Endometrium (tissue), 2 donors: ENCODE measurements at regions not wholly inside any gene's neighbourhood (a gene's known extent, or its start where the extent isn't known, plus 50 kb on each side); places are given as distances from the start of the nearest gene placed in this dataset.
"Not testable (repeated sequence)": the region's sequence is repeated elsewhere in the genome, so short reads cannot be mapped to it uniquely, and the experiment has no call there.

ENCODE experiments used
- FAIRE-seq: peaks from 2 replicates; lab custom pipeline; 2012; peaks lifted over from hg19 to GRCh38; lab: Jason Lieb, UNC
- donor health status: control.
- donor health status: control.

DNA sequence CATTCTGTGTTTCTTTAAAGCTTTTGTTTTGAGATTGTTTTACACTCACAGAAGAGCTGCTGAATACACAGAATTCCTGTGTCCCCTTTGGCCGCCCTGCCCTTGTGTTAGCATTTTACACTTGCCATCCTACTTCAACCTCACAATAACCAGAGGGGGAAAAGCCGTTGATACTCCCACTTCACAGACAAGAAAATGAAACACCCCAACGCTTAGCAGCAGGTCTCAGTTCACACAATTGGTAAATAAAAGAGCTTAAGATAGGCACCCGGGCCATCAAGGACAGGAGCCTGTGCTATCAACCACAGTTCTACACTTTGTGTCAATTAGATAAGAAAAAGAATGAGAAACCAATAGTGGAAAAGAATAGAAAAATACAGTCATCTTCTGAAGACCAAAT lies 178.0 kb downstream of the SYK start:
- FAIRE-seq, result no peak

DNA sequence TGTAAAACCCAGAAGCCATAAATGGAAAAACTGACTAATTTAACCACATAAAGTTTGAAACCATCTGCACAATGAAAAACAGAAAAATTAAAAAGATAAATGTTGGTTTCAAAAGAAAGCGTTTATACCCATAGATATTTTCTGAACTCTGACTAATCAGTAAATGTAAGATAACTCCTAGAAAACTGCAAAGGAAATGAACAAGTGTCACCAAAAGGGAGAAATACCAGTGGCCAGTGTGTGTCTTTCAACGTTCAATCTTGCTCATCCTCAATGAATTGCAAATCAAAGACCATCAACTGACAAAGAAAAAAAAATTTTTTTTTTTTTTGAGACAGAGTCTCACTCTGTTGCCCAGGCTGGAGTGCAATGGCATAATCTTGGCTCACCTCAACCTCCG lies 180.1 kb downstream of the SYK start:
- no peak for FAIRE-seq

DNA sequence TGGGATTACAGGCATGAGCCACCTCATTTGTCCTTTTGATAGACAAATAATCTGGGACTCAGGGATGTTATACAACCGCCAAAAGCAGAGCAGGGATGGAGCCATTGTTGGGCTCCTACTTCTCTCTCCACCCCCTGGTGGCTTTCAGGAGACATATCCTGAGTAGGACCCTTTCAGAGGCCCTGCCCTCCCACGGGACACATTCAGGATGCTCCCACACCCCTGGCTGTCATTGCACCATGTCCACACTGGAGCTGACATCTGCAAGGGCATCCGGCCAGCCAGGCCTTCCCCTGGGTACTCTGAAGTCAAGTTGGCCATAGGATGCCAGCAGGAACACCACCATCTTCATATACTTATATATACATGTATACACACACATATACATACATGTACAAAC lies 181.8 kb downstream of the SYK start:
- no peak for FAIRE-seq

DNA sequence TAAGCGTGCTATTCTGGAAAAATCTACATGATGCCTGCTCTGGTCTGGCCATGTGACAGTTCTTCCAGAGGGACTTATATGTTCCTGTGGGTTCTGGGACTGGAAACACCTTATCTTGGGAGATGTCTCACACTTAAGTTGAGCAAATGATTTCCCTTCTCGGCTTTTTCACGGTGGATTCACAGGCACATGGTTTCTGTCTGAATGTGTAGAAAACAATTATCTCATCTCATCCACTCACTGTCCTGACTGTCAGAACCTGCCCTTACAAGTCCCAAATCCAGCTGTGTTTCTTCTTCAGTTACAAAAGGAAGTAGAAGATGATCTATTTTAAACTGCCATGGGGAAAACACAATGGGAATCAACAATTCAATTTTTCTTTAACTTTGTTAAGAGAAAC lies 184.0 kb downstream of the SYK start:
- no peak for FAIRE-seq

DNA sequence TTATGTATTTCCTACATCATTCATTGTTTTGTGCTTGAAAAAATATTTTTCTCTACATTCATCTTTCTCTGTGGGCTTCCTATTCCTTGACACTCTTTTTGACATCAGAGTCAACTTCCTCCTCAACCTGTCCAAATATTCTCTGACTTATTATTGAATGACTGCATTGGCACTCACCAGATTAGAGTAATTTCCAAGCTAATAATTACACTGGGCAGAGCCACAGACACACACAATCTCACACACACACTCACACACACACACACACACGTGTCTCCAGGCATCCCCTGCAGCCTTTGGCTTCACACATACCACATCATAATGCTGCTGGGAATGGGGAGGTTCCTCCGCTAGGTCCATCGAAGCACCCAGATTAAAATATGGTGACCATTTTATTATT lies 184.5 kb downstream of the SYK start:
- no peak for FAIRE-seq

DNA sequence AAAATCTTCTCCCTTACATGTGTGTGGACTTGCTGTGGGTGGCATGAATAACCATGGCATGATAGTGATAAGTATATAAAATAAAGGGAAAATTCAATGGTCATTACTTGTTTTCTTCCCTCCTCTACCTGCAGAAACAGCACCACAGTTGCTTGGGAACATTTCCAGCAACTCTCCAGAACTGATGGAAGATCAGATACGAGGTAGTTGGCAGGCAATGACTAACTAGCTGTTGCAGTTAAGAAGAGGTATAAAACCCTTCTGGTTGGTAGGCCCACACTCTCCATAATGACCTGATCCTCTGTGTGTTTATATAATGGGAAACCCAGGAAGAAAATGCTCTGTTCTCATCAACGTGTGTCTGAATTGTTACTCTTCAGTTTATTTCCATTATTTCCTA lies 185.9 kb downstream of the SYK start:
- FAIRE-seq, result no peak

DNA sequence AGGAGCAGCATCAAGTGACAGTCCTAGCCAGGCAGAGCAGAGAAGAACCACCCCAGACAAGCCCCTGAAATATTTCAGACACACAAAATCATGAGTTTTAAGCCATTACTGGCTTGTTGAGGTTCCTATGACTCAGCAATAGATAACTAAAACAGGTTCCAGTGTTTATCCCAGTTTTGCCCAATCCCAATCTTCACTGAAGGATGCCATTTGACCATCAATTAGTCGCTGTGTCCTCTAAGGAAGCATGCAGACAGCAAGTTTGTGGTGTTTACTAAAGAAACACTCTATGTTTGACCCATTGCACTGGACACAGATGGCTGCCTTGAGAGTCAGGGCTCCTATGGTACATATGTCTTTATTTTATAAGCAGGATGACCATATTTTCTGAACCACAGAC lies 186.7 kb downstream of the SYK start:
- FAIRE-seq, result no peak

DNA sequence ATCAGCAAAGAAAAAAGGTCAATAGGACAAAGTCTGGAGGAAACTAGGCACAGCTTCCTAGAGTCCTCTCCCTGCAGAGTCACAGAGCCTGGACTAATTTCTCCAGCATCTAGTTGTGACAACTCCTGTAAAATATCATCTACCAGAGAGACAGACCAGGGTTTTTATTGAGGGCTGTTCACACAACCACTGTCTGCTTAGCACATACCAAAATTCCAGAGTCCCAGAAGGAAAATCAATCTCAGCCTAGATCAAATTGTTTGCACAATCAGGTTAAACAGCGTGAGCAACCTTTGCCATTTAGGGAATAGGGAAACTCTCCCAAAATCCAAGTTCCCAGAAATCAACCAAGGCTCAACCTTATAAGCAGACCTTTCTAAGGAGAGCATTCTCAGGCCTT lies 190.3 kb downstream of the SYK start:
- no peak for FAIRE-seq

DNA sequence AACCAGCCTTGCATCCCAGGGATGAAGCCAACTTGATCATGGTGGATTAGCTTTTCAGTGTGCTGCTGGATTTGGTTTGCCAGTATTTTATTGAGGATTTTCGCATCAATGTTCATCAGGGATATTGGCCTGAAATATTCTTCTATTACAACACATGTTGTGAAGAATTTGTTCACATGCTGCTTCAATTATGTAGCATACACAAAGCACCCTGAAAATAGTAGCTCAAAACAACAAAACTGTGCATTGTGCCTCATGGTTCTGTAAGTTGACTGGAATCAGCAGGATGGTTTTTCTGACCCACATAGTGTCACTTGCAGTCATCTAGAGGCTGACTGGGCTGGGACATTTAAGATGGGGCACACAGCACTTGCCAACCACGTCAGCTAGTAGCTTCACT lies 193.9 kb downstream of the SYK start:
- no peak for FAIRE-seq

DNA sequence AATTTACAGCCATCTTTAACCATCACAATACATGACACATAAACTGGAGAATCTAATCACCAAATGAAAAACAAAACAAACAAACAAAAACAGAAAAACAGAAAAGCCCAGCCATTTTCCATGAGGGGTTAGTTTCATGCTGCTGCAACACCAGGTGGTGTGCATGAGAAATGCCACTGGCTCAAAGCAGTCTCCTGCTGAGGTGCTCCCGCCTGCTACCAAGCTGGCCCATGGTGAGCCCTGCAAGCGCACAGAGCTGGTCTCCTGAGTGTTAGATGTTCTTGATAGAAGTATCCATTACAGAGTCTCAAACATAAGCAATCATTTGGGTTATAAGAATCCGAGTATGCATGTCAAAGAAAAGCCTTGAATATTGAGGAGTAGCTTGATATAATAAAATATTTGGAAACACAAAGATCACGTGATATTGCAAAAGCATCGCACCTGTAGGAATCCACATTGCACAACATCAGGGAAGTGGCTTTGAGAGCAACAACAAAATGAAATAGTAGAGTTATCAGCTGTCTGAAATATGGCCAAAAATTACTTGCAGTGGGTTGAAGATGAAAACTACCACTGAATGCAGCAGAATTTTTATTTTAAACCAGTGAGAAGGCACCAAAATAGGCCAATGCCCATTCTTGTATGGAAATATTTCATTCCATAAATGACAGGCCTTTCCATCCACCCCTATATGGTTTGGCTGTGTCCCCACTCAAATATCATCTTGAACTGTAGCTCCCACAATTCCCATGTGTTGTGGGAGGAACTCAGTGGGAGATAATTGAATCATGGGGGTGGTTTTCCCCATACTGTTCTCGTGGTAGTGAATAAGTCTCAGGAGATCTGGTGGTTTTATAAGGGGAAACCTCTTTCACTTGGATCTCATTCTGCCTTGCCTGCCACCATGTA lies 194.8 kb downstream of the SYK start:
- FAIRE-seq, result no peak

DNA sequence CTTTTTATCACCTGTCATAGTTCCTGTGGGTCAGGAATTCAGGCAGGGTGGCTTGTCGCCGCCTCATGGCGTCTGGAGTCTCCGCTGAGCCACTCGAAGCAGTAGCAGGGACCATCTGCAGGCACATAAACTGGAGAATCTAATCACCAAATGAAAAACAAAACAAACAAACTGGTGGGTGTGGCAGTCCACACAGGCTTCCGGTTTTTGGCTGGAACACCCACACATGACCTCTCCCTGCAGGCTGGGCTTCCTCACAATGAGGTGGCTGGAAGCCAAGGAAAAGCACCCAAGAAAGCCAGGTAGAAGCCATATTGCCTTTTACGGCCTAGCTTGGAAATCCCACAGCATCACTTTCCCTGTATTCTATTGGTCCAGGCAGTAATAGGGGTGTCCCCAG lies 197.0 kb downstream of the SYK start:
- no peak for FAIRE-seq

DNA sequence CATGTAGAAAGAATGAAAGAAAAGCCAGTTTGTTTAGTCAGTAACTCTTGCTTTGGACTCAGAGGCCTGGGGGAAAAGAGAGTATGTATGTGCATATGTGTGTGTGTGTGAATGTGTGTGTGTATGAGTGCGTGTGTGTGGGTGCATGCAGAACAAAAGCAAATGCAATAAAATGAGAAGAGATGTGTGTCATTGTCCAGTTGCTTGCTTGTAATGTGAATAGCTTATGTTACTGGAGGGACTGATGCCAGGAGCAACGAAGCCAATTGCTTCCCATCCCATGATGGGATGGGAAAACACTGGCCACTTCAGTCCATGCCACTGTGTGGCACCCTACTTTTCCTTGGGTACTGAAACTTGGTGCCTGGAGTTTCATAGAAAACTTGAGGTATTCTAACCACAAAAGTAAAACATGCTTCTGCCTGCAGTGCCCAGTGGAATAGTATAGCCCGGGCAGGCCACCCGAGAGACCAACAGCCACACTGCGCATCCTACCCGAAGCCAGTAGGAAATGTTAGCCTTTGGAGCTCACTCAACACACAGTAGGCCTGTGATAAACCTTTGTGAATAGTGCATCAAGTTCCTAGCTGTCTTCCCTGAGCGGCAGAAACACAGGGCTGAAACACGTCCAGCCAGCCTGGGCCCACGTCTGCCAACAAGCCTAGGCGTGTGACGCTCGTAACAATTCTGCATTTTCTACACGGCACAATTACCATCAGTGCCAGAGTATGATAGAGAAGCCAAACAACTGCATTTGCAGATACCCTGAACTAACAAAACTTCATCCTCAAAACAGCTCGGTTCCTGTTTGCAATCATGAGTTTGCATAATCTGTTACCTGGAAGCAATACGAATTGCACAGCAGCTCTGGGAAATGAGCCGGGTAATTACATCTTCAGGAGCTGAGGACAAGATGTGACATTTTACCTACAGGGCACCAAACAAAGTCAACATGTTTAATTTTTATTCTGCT lies 198.1 kb downstream of the SYK start:
- no peak for FAIRE-seq

DNA sequence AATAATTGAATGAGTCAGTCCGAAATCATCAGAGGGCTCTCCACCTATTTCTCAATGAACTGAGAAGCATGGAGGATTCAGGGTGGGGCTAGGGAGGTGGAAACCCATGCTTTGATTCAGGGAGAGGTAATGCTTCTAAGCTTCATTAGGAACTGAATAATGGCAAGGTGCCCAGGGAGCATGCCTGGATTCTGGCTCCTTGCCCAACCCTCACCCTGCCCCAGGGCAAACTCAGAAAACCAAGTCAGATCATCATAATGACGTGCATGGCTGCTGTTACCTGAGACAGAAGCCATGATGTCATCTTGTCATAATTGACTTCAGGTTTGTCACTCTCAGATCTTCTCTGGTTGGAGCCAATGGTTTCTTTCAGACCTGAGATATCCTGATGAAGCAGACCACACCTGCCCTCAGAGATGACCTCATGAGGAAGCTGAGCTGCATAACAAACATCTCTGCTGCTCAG lies 199.6 kb downstream of the SYK start:
- FAIRE-seq, result no peak

DNA sequence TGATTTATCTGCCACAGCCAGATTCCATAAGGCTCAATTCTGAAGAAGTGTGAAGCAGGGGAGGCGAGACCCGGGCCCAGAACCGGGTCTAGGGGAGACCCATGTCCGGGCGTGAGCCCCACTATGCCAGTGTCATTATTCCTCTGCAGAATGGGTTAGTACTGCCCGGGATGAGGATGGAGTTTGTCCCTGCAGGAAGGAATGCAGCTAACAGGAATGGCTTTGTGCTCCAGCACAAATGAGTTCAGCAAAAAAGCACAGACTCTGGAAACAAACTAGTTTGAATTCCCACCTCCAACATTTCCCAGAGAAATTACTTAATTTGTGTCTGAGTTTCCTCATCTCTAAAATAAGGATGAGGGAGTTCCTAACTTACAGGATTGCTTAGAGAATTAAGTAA lies 202.9 kb downstream of the SYK start:
- FAIRE-seq, result no peak

DNA sequence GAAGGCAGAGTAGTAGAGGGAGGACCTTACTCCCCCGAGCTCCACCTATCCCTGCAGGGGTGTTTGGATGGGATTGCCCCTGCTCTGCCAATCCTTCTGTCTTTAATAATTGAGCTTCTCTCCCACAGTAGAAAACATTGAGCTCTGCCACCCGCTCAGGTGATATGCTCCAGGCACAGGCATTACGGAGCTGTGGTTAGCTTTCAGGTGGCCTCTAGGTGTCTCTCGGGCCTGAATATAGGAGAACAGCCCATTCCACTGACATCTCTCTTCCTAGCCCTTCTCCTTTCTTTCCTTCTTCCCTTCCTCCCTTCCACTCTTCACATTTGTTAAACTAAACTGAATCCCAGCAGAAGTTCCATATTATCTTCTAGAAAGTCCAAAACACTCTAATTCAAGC lies 203.4 kb downstream of the SYK start:
- FAIRE-seq, result no peak

DNA sequence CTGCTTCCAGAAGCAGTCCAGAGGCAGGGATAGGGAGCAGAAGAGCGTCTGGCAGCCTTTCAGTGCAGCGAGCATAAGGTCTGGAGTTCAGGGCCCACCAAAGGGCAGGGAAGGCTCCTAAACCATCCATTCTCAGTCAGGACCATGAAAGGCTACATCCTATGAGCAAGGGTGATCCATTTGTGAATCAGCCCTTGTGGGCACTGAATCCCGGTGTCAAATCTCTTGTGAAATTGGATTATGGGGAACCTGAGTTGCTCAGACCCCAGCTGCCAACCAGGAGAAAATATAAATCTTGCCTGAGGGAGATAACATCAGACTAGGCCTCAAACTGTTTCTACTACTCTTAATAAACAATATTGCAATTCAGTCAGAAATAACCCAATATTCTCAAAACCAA lies 204.4 kb downstream of the SYK start:
- no peak for FAIRE-seq

DNA sequence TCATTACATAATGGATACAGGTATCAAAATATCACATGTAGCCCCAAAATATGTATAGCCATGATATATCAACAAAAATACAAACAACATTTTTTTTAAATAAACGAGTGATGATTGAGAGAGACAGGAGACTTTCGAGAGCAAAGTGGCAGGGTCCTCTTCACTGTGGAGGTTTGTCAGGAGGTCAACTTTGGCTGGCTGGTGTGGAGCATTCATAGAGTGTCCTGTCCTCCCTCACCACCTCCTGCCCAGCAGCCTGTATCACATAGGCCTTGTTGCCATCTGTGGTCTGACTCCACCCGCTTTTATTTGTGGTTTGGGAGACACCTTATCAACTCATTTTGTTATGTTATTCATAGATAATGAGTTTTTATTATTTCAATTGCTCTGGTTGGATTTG lies 206.9 kb downstream of the SYK start:
- FAIRE-seq, result no peak

DNA sequence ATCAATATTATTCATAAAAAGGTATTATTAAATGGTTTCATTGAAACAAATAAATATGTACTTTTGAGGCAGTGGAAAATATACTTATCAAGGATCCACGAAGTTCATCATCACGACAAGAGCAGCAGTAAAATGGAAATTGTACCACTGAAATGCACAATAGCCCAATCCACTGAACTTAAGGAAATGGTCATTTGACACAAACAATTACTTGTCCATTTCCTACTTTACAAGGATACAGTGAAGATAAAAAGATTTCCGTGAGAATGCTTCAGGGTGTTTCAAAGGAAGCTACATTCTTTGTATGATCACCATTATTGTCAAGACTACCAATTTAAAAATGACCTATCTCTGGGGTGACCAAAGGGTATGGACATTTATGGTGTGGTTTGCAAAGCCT lies 210.3 kb downstream of the SYK start:
- no peak for FAIRE-seq

DNA sequence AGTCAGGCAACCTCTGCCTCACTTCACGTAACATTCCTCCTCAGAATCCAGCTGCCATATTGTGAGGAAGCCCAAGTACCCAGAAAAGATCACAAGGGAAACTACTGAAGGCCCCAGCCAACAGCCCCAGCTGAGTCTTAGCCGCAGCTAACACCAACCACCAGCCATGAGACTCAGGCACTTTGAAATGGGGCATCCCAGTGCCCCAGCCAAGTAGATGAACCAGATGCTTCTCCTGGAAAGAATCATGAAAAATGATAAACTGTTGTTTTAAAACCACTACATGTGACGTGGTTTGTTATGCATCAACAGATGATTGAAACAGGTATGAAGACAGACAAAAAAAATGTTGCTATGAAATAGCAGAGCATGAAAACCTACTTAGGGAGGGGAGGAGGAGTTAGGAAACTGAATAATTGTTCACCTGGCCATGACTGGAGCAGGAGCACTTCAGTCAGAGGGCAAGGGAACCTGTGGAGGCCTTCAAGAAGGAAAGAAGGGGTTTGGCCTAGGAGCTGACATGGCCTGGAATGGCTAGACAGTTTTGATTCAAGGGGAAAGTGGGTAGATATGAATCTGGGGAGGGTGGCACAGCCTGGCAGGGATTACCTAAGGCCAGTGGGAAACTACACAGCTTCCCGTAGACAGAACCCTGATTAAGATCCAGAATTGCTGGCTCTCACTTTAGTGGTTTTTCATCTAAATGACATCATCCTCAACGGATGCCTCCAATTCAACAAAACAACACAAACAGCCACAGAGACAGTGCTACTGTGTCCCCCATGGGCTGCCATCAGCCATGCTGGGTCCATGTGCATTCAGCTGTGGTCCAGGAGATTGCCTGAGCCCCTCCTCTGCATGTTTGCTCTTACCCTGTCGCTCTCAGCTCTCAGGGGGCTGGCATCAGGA lies 211.6 kb downstream of the SYK start:
- no peak for FAIRE-seq

DNA sequence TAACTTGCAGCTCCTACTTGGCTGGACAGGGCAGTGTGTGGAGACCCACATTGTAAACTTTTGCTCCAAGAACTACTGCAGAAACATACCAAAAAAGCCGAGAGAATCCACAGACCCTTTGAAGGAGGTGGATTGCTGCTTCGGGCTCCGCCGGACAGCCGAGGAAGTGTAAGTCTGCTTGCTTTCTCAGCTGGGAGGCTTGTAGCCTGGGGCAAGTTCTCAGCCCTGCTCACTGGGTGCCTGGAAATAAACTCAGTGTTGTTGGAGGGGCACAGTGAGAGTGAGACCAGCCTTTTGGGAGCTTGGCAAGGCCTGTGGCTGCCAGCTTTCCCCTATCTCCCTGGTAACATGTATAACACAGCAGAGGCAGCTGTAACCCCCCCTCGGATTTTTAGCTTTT lies 215.6 kb downstream of the SYK start:
- no peak for FAIRE-seq

DNA sequence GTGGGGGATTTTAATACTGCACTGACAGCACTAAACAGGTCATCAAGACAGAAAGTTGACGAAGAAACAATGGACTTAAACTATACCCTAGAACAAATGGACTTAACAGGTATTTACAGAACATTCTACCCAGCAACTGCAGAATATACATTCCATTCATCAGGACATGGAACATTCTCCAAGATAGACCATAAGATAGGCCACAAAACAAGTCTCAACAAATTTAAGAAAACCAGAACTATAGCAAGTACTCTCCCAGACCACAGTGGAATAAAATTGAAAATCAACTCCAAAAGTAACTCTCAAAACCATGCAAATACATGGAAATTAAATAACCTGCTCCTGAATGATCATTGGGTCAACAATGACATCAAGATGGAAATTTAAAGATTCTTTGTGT lies 218.3 kb downstream of the SYK start:
- not testable (repeated sequence) for FAIRE-seq

DNA sequence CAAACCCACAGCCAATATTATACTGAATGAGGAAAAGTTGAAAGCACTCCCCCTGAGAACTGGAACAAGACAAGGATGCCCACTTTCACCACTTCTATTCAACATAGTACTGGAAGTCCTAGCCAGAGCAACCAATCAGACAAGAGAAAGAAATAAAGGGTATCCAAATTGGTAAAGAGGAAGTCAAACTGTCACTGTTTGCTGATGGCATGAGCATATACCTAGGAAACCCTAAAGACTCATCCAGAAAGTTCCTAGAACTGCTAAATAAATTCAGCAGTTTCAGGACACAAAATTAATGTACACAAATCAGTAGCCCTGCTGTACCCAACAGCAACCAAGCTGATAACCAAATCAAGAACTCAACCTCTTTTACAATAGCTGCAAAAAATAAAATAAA lies 220.0 kb downstream of the SYK start:
- not testable (repeated sequence) for FAIRE-seq
